HG02840 (cell line): ENCODE measurements at regions not wholly inside any gene's neighbourhood (a gene's known extent, or its start where the extent isn't known, plus 50 kb on each side); places are given as distances from the start of the nearest gene placed in this dataset.
"Not testable (repeated sequence)": the region's sequence is repeated elsewhere in the genome, so short reads cannot be mapped to it uniquely, and the experiment has no call there.

Experiments
- ATAC-seq: cut with Tn5 transposase; IDR thresholded peaks from one replicate; pipeline ENCODE4 v1.9.1; 2021; ENCODE audit warnings: mild to moderate bottlenecking, moderate library complexity, moderate number of reproducible peaks; ENCODE audit not compliant: unreplicated experiment, low FRiP score

DNA sequence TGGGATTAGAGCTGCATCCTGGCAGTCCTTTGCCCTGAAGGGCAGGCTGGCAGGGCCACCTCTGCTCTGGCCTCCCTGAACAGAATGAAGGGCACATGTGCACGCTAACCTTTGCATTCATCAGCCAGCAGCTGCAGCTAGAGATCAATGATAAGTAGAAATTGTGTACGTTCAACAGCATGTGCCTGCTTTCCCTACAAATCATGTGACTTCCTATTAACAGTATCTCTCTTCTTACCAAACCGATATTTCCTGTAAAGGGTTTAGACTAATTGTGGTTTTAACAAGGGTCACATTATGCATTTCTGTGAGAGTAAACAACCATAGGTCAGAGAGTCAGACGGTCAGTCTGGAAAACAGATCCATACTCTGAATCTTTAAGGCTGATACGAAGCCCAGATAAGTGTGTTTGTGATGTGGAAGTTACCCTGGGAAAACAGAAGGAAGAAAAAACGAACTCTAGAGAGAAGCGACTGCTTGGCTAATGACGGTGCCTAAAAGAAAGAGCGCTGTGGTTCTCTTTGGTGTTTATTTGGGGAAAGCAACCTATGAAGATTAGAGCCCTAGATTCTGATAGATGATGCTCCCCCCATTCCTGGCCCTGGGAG, 219.4 kb downstream of the MAF start:
- ATAC-seq, result no peak

DNA sequence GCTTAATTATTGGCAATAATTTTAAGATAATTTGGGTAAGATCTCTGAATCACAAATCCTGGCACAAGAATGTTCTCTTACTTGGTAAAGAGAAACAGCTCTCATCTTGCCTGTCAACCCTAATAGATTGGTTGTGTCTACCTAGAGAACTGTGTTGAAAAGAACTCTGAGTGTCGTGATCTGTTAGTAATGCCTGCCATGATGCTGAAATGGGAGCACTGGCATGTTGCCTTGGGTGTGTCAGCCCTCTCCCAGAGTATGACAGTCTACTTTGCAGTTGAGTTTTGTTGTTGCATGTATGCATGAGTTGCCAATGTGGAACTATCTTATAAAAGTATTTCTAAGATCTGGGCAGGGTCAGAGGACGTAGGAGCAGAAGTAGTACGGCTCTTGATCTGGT, 221.4 kb downstream of the MAF start:
- no peak for ATAC-seq

DNA sequence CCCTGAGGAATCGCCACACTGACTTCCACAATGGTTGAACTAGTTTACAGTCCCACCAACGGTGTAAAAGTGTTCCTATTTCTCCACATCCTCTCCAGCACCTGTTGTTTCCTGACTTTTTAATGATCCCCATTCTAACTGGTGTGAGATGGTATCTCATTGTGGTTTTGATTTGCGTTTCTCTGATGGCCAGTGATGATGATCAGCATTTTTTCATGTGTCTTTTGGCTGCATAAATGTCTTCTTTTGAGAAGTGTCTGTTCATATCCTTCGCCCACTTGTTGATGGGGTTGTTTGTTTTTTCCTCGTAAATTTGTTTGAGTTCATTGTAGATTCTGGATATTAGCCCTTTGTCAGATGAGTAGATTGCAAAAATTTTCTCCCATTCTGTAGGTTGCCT, 223.5 kb downstream of the MAF start:
- not testable (repeated sequence) for ATAC-seq

DNA sequence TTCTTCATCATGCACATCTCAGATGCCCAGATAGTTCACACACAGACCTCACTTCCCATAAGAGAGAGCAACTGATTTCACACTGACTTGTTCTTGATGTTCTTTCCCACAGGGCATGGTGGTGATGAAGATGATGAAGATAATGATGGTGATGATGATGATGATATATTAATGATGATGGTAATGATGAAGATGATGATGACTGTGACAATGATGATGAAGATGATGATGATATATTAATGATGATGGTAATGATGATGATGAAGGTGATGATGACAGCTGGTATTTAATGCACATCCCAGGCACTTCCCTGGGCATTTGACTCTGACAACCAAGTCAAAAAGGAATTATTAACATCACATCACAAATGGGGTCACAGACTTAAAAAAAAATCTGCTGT, 225.2 kb downstream of the MAF start:
- no peak for ATAC-seq

DNA sequence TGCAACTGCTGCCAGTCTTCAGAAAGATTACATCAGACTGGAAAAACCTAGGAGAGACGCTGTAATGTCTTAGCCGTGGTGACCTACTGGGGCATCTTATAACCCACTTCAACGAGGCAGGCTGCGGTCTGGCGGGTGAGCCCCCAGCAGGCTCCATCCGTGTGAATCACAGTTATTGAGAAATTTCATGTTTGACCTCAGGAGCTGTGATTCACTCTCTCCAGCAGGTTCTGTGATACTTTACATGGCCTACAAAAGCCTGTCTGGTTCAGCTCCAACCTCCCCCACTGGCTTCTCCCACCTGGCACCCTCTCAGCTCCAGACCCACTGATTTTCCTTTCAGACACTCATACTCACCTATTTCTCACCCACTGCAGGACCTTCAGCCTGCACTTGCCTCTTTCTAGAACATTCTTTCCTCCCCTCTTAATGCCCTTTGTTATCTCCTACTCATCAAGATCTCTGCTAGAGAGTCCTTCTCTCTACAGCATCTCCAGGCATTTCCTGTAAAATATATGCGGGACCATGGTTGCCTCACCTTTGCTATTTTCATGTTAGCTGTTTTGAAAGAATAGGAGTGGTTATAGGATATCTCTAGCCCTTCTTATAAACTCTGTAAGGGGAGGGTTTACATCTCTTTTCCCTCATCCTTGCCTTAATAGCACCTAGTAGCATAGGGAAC, 227.9 kb downstream of the MAF start:
- ATAC-seq, result no peak

DNA sequence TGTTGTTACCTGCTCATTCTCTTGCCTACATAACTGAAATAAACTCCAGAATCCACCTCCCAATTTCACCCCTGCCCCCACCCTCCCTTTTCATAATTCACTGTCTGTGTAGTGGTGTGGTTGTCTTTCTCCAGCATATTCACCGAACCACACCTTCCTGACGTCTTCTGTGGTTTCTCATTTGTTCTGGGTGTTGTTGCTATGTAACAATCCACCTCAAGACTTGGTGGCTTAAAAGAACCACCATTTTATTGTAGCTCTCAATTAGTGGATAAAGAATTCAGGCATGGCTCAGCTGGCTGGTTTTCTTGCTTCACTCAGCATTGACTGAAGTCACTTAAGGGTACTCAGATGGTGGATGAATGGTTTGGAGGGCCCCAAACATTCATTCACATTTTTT, 229.8 kb downstream of the MAF start:
- no peak for ATAC-seq

DNA sequence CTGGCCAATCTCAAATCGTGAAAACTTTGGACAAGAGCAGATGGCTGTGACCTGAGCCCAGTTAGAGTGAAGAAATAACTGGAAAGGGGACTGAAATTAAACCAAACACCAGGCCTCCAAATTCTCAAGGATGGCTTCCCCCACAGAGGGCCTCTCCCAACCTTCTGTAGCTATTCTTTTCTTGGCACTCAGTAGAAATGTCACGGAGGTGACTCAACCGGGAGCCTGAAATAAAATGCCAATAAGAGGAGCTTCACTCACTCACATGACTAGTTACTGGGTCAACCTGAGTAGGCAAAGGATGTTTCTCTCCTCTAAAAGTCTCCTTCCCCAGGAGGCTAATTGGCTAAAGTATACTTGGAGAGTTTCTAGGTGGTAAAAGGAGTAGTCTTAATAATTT, 230.7 kb downstream of the MAF start:
- no peak for ATAC-seq

DNA sequence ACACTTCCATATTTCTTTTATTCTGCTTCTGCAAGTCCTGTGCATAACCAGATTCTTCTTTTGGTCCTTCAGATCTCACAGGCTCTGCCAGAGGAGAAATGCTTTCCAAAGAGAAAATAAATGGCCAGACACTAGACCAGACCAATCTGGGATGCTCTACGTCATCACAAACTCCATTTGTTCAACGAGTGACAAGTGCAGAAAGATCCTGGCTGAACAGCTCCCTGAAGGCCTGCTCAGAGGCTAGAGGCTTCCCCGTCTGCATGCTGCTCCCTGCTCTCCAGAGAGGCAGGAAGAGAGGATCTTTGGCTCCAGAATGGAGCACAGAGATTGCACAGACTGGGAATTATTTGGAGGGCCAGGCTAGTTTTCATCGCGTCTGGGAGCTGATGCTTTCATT, 232.7 kb downstream of the MAF start:
- no peak for ATAC-seq

DNA sequence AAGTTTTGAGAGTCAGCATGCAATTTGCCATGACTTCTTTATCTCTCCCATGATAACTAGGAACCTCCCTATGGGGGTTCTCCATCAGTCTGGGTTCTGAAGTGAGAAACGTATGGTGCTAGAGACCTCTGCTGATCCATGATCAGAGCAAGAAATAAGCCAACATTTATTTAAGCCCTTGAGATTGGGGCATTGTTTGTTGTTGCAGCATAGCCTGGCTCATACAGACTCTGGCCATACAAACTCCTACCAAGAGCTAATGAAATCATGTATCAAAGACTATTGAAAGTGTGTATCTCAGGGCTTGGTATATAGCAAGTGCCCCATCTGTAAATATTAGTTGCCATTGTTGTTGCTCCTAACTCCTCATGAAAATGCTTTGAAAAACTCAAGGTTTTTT, 233.9 kb downstream of the MAF start:
- ATAC-seq, result no peak

DNA sequence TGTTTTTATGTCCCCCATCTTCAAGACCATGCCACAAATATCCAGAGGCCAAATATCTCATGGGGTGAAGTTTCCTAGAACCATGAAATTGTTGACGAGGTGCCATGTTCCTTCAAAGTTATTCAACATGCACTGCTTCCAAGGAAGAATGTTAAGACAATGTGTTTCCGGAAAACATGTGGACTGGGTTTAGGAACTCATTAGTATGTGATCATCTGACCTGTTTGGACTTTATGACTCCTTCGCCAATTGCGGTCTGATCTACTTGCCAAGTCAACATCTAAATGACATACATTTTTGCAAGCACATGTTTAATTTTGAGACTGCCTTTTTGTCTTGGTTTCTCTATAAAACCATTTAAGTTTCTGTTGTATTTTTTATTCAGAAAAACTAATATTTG, 234.8 kb downstream of the MAF start:
- no peak for ATAC-seq

DNA sequence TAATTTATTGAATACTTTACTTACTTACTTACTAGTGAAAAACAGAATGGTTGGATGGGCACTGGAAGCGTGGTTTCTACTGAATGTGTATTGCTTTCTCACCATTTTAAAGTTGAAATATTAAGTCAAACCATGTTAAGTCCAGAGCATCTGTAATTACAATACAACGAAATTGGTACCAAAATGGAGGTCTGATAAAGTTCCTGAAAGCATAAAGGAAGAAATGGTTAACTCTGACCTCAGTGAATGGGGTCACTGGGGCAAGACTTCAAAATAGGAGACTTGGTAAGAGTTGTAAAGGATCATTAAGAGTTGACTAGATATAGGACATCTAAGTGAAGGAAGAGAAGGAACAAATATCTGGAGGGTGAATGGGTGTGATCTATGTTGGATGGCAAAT, 237.1 kb downstream of the MAF start:
- no peak for ATAC-seq

DNA sequence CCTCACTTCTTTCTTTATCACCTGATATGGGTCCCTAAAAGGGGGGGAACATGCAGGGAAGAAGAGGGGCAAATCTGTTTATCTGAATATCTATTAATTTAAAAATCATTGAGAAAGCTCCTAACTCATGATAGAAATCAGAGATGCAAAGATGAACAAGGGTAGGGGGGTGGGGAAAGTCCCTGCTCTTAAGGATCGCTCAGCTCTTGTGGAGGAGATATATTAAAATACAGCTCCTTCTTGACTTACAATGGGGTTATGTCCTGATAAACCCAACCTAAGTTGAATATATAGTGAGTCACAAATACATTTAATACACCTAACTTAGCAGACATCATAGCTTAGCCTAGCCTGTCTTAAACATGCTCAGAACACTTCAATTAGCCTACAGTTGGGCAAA, 237.5 kb downstream of the MAF start:
- ATAC-seq, result no peak

DNA sequence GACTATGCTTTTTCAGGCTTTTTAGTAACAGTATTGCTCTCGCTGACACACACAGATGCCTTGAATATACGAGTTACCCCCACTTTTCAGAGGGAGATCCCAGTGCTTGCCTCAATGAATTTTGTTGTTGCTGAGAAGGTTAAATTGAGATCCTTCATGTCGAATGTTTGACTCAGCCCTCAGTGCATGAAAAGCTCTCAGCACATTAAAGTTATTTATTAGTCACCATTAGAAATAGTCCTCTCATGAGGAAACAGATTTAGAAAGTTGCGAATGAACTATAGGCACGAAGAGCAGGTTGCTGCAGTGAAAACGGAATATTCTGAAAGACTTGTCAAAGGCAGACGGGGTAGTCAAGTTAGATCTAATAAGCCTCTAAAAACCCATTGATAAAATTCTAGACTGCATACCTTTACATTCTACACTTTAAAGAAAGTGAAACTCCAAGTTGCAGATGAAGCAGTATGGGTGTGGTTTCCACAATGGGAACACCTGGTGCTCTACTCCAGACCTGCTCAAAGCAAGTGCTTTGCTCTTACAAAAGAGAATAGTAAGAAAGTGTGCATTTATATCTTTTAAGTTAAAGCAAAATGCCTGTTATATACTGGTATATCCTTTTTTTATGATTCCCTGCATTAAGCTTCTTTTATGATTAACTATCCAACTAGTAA, 238.1 kb downstream of the MAF start:
- no peak for ATAC-seq

DNA sequence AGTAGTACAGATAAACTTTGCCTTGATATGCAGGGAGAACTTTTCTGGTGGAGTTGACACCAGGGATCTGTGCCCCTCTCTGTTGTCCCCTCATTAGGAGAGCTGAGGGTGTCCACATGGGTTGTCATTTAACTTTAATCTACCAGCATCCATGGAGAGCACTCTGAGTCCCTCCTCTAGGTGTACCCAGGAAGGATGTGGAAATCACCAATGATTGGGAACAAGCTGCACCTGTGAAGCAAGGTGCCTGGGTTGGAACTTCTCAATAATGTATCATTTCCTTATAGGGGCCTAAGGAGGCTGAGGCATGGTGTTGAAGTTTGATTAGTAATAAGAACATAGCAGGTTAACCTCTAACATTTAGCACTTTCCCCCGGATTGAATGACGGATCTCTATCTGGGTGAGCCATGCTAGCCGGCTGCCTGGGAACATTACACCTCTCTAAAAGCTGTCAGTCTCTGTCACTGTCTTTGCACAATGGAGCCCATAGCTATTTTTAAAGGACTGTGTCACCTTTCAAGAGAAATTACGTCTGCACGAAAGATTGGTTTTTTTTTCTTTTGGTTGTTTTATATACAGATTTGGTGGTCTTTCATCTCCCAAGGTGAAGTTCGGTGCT, 239.3 kb downstream of the MAF start:
- ATAC-seq, result no peak

DNA sequence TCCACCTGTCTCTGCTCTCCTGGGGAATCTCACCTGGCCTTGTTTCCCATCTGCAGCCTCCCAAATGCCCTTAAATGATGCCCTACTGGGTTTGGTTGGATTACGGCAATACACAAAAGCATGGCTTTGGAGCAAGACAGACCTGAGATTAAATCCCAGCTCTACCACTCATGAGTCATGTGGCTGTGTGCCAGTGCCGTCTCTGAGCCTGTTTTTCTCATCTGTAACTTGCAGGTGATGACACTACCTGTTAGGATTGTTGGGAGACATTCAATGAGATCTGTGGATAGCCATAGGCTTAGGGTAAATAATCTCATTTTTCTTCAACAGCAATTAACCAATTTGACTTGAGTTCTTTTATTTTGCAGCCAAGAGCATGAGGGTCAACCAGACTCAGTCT, 240.3 kb downstream of the MAF start:
- ATAC-seq, result no peak

DNA sequence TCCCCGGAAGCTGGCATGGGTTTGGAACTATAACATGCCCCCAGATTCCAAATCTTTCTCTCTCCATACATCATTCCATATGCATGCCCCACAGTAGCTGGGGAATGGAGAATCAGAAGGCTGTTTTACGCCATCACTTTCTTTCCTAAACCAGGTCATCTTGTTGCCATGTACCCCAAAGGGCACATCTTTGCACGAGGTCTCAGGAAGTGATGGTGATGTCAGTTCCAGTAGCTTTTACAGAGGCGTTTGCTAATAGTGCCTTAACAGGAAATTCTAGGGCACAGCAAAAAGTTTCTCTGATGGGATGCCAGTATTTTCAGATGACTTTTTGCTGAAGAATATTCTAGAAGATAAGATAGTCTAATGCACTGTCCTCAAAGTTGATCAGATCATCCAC, 241.5 kb downstream of the MAF start:
- ATAC-seq, result no peak

DNA sequence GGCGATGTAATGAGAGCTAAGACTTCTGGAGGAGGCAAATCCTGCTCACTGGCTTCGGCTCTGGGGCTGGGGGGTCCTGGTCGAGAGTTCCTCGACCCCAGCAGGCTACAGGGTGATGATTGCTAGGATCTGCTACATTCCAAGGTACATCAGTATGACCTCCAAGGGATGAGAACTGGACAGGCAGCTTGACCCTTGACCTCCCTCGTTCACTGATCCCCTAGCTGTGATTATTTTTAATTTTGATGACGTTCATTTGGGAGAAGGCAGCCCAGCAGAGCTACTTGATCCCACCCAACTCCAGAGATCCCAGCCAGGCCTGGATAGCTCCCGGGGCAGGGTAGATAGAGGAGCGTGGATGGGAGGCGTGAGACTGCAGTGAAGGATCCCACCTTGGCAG, 242.3 kb downstream of the MAF start:
- ATAC-seq, result no peak

DNA sequence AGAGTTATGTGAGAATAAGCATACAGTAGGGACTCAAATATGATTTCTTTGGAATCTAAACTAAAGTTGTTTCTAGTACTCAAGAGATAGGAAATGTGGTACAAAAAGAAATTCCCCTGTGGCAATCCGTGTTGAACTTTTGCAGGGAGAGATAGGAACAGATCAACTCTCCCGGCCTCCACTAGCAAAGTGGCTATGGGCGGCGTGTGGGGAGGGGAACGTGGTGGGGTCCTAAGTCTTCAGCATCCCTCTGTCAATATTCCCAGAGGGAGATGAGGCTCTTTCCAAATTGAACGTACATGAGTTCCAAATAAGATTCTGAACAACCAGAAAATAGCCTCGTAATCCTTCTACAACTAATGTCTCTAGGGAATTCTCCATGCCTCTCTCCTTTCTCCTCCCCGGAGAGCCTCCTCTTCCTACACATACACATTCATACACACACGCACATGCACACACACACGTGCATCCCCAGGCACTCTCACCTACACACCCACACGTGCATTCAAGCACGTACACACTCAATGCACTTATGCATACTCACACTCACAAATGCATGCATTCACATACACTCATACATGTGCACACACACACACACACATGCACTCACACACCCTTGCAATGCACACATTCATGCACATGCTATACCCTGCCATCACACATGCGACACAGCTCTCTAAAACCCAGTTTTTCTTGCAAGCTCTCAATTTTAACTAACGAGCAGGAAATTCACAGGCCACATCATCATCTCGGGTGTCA, 244.8 kb downstream of the MAF start:
- ATAC-seq, result no peak

DNA sequence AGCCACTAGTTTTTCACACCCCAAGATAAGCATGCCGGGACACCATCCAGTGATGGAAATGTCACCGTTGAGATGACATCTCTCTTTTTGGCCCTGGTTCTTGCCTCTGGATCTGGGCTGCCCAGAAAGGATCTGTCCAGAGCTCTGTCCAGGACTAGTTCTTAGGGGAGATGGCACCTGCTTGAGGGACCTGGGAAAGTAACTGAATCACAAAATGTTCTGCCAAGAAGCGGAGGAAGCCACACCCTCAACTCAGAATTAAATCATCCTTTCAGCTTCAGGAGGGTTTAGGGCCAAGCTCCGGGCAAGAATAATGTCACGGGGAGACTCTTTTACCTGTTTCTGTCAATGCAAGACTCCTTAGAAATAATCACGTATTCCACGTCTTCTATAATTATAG, 248.6 kb downstream of the MAF start:
- ATAC-seq, result no peak

DNA sequence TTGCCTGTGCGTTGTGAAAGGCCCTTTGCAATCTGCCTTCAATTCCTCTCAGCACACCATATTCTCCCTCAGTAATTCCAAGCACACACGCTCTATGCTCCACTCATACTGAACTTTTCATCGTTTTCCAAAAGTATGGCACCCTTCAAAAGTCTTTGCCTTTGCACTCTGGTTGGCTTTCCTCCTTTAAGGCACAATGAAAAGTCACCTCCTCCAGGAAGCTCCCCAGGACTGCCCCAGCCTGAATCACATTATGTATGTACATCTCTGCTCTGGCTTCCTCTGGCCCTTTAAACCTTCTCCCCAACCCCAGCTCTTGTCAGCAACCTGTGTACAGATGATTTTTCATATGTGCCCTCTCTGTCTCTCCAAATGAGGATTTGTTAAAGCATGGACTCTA, 250.7 kb downstream of the MAF start:
- ATAC-seq, result no peak
